IMR-90 (cell line): ENCODE measurements at regions not wholly inside any gene's neighbourhood (a gene's known extent, or its start where the extent isn't known, plus 50 kb on each side); places are given as distances from the start of the nearest gene placed in this dataset.

ENCODE experiments used
- ATAC-seq: fragments of 200-7000 bp; cut with Tn5 transposase; 2 replicates; pipeline ENCODE4 v1.9.1; 2020; ENCODE audit warnings: low read depth, mild to moderate bottlenecking, moderate library complexity
- BruUV-seq: library from RNA; stranded (reverse); fragments of 400-500 nt; replicated peaks from 2 replicates; lab custom pipeline; 2021; lab: Mats Ljungman, UMichigan
- CTCF ChIA-PET: fragments of 300-600 bp; formaldehyde crosslinking; extraction: SDS; loops from one replicate; lab custom pipeline; 2021; ENCODE audit warnings: antibody characterized with exemption; lab: Yijun Ruan, JAX
- POLR2A ChIA-PET: fragments of 300-600 bp; sonication (Branson Sonifier 250); formaldehyde crosslinking; loops from one replicate; lab custom pipeline; 2022; ENCODE audit warnings: antibody characterized with exemption; ENCODE audit not compliant: unreplicated experiment; lab: Charles Lee
- DNase-seq: peaks from one replicate; pipeline ENCODE4 v3.0.0; 2013
- H2AFZ ChIP-seq: replicated peaks from 2 replicates; pipeline ENCODE3; 2013; ENCODE audit warnings: low read length, mild to moderate bottlenecking; ENCODE audit not compliant: poor library complexity
- H2AK5ac ChIP-seq: 2 replicates; pipeline ENCODE4 v1.6.1; 2013; ENCODE audit warnings: low read depth, low read length, inconsistent platforms
- H2AK9ac ChIP-seq: replicated peaks from 2 replicates; pipeline ENCODE3; 2013; ENCODE audit warnings: mild to moderate bottlenecking, low read depth, low read length, moderate library complexity; ENCODE audit not compliant: poor library complexity
- H2BK120ac ChIP-seq: 2 replicates; pipeline ENCODE4 v1.6.1; 2013; ENCODE audit warnings: low read depth, low read length, inconsistent platforms
- H2BK15ac ChIP-seq: 3 replicates; pipeline ENCODE4 v1.6.1; 2013; ENCODE audit warnings: low read depth, low read length, inconsistent platforms
- H2BK20ac ChIP-seq: 2 replicates; pipeline ENCODE4 v1.6.1; 2013; ENCODE audit warnings: low read depth, mild to moderate bottlenecking, inconsistent platforms, low read length, moderate library complexity
- H2BK5ac ChIP-seq: 2 replicates; pipeline ENCODE4 v1.6.1; 2013; ENCODE audit warnings: mild to moderate bottlenecking, low read depth, low read length, inconsistent platforms; ENCODE audit not compliant: poor library complexity, severe bottlenecking
- H3K14ac ChIP-seq: replicated peaks from 2 replicates; pipeline ENCODE4 v1.6.1; 2013; ENCODE audit warnings: low read depth, low read length, inconsistent platforms
- H3K18ac ChIP-seq: 2 replicates; pipeline ENCODE4 v1.6.1; 2013; ENCODE audit warnings: low read depth, low read length, control low read depth
- H3K23ac ChIP-seq: 2 replicates; pipeline ENCODE4 v1.6.1; 2013; ENCODE audit warnings: low read depth, low read length, inconsistent platforms
- H3K27ac ChIP-seq: 2 replicates; pipeline ENCODE4 v1.5.1; 2013; ENCODE audit warnings: mild to moderate bottlenecking, control low read depth, low read length; ENCODE audit not compliant: insufficient read depth
- H3K27me3 ChIP-seq: 2 replicates; pipeline ENCODE4 v1.6.1; 2013; ENCODE audit warnings: low read length; ENCODE audit not compliant: control insufficient read depth, insufficient read depth
- H3K36me3 ChIP-seq: 2 replicates; pipeline ENCODE4 v1.6.1; 2013; ENCODE audit warnings: low read length, mixed read lengths; ENCODE audit not compliant: control insufficient read depth, insufficient read depth
- H3K4ac ChIP-seq: 2 replicates; pipeline ENCODE4 v1.6.1; 2013; ENCODE audit warnings: low read depth, low read length, inconsistent platforms
- H3K4me1 ChIP-seq: 2 replicates; pipeline ENCODE4 v1.6.1; 2013; ENCODE audit warnings: low read length, mixed read lengths; ENCODE audit not compliant: control insufficient read depth, insufficient read depth
- H3K4me2 ChIP-seq: 2 replicates; pipeline ENCODE4 v1.6.1; 2013; ENCODE audit warnings: low read depth, mild to moderate bottlenecking, control low read depth, low read length, moderate library complexity
- H3K4me3 ChIP-seq: 2 replicates; pipeline ENCODE4 v1.5.1; 2013; ENCODE audit warnings: low read depth, mild to moderate bottlenecking, control low read depth, low read length, moderate library complexity; ENCODE audit not compliant: insufficient read depth
- H3K56ac ChIP-seq: 2 replicates; pipeline ENCODE4 v1.6.1; 2013; ENCODE audit warnings: low read length, inconsistent platforms; ENCODE audit not compliant: insufficient read depth; ENCODE audit errors: extremely low read depth
- H3K79me1 ChIP-seq, 2 experiments: 2 replicates each; pipeline ENCODE4 v1.6.1; 2013; ENCODE audit warnings: low read length in 2 of 2, inconsistent platforms in 1 of 2, low read depth in 1 of 2
- H3K9ac ChIP-seq: 2 replicates; pipeline ENCODE4 v1.6.1; 2013; ENCODE audit warnings: low read depth, low read length, control low read depth
- H3K9me1 ChIP-seq: 2 replicates; pipeline ENCODE4 v1.6.1; 2013; ENCODE audit warnings: low read length, inconsistent platforms; ENCODE audit not compliant: insufficient read depth
- H3K9me3 ChIP-seq: 2 replicates; pipeline ENCODE4 v1.6.1; 2013; ENCODE audit warnings: low read length; ENCODE audit not compliant: control insufficient read depth, insufficient read depth
- H4K20me1 ChIP-seq: 2 replicates; pipeline ENCODE4 v1.6.1; 2013; ENCODE audit warnings: low read length, inconsistent platforms; ENCODE audit not compliant: insufficient read depth
- H4K5ac ChIP-seq: 2 replicates; pipeline ENCODE4 v1.6.1; 2013; ENCODE audit warnings: mild to moderate bottlenecking, low read depth, low read length, control low read depth
- H4K8ac ChIP-seq, 2 experiments: 2 replicates each; pipeline ENCODE4 v1.6.1; 2013; ENCODE audit warnings: low read depth in 2 of 2, low read length in 2 of 2, control low read depth in 1 of 2, inconsistent platforms in 1 of 2
- H4K91ac ChIP-seq: 2 replicates; pipeline ENCODE4 v1.6.1; 2013; ENCODE audit warnings: low read depth, low read length, inconsistent platforms; ENCODE audit not compliant: insufficient read depth
- CEBPB ChIP-seq: IDR thresholded peaks from 2 replicates; pipeline ENCODE4 v1.6.1; 2012; ENCODE audit warnings: low read depth, low read length, improper control_type of control experiment
- MAFK ChIP-seq: IDR thresholded peaks from 2 replicates; pipeline ENCODE4 v1.6.1; 2012; ENCODE audit warnings: low read depth, low read length, improper control_type of control experiment
- MAZ ChIP-seq: IDR thresholded peaks from 2 replicates; pipeline ENCODE4 v1.6.1; 2012; ENCODE audit warnings: low read depth, mild to moderate bottlenecking, low read length, improper control_type of control experiment, moderate library complexity, borderline replicate concordance
- POLR2A ChIP-seq: IDR thresholded peaks from 2 replicates; pipeline ENCODE4 v1.6.1; 2012; ENCODE audit warnings: mild to moderate bottlenecking, low read depth, low read length
- RCOR1 ChIP-seq: IDR thresholded peaks from 2 replicates; pipeline ENCODE4 v1.6.1; 2012; ENCODE audit warnings: mild to moderate bottlenecking, low read length, improper control_type of control experiment; ENCODE audit not compliant: insufficient replicate concordance
- RFX5 ChIP-seq: IDR thresholded peaks from 2 replicates; pipeline ENCODE4 v1.8.0; 2012; ENCODE audit warnings: low read depth, mild to moderate bottlenecking, low read length, moderate library complexity
- SMC3 ChIP-seq: fragments of 150-350 bp; IDR thresholded peaks from 2 replicates; pipeline ENCODE4 v1.6.1; 2016; ENCODE audit warnings: low read depth, mild to moderate bottlenecking, antibody characterized with exemption, low read length, moderate library complexity
- USF2 ChIP-seq: fragments of 150-350 bp; IDR thresholded peaks from 2 replicates; pipeline ENCODE4 v1.6.1; 2017; ENCODE audit warnings: mild to moderate bottlenecking, antibody characterized with exemption, low read length, low read depth
- WGBS, 2 experiments: methylation state at CpG; one replicate each; pipeline versions ENCODE4 v1.1.5 to v1.1.7; 2013; ENCODE audit warnings: missing lambda C conversion rate in 2 of 2; ENCODE audit not compliant: insufficient read length in 1 of 2; ENCODE audit errors: extremely low coverage in 2 of 2; 5-methylcytosine and 5-hydroxymethylcytosine counted together
- dilution Hi-C: fragments of 300-500 bp; cut with HindIII; formaldehyde crosslinking; loops from one replicate; pipeline ENCODE4 v1.14.3; 2018; ENCODE audit warnings: low sequenced_read_pairs; ENCODE audit not compliant: unreplicated experiment
- in situ Hi-C: fragments of 300-500 bp; cut with MboI; formaldehyde crosslinking; loops from 3 replicates; pipeline ENCODE4 v1.14.3; 2019; ENCODE audit warnings: low sequenced_read_pairs, inconsistent platforms, mixed read lengths
- intact Hi-C: fragments of 100-400 bp; cut with micrococcal nuclease; formaldehyde crosslinking; loops from 2 replicates; pipeline ENCODE4 v1.10.0; 2022

- in situ Hi-C loops (no loop called here), dilution Hi-C loops (no loop called here), intact Hi-C loops (no loop called here)
- Histone ChIP-seq H2BK20ac (no peak overlapping the region), H3K14ac (no peak overlapping the region), H3K9ac (no peak overlapping the region), H2AFZ (no peak overlapping the region), H3K56ac (no peak overlapping the region), H3K4me2 (no peak overlapping the region), H3K23ac (no peak overlapping the region), H2AK5ac (no peak overlapping the region), H4K8ac (no peak overlapping the region), H3K27ac (no peak overlapping the region), H3K4me1 (no peaks in the 10 kb centered on the region), H3K9me3 (peaks cover 5% of the 10 kb centered on the region; the same call in 1 of the 2 replicates), H3K79me1 (no peaks in the 10 kb centered on the region), H3K4me3 (no peak overlapping the region), H2BK15ac (no peak overlapping the region), H2BK5ac (no peak overlapping the region), H3K4ac (no peak overlapping the region), H3K27me3 (no peaks in the 10 kb centered on the region), H3K18ac (no peak overlapping the region), H2AK9ac (no peak overlapping the region), H4K91ac (no peak overlapping the region), H4K20me1 (no peaks in the 10 kb centered on the region), H2BK120ac (no peak overlapping the region), H4K5ac (no peak overlapping the region), H3K36me3 (no peaks in the 10 kb centered on the region), H3K9me1 (no peaks in the 10 kb centered on the region)
- DNase-seq = no peak
- TF ChIP-seq CEBPB (no peak), MAZ (no peak), RFX5 (no peak), USF2 (no peak), SMC3 (no peak), RCOR1 (no peak), POLR2A (no peak), MAFK (no peak)
- WGBS, 2 experiments = 0% methylated on average over 1 of the region's 3 CpGs; no CpG with 5 or more reads in 1 of the 2 experiments
- no TSS peak for BruUV-seq
- ATAC-seq = no peak
- ChIA-PET CTCF (no interaction called here), POLR2A (no interaction called here)
Observed at GRCh38 chr9:119763260-119763659, 394.0 kb upstream of the BRINP1 start.
